NT2/D1 (cell line): ENCODE measurements at regions not wholly inside any gene's neighbourhood (a gene's known extent, or its start where the extent isn't known, plus 50 kb on each side); places are given as distances from the start of the nearest gene placed in this dataset.

Experiments used
- YY1 ChIP-seq: IDR thresholded peaks from 2 replicates; pipeline ENCODE4 v1.6.1; 2011; ENCODE audit not compliant: insufficient read length, insufficient read depth
- ZNF274 ChIP-seq: IDR thresholded peaks from 2 replicates; pipeline ENCODE4 v1.6.1; 2011; ENCODE audit warnings: mild to moderate bottlenecking, low read depth, low read length

- TF ChIP-seq ZNF274 (no peak), YY1 (no peak)
These were observed 150.9 kb upstream of the GHITM start for GRCh38 chr10:83988435-83988834.
